RWPE1 (cell line): ENCODE measurements at regions not wholly inside any gene's neighbourhood (a gene's known extent, or its start where the extent isn't known, plus 50 kb on each side); places are given as distances from the start of the nearest gene placed in this dataset.

Source experiments
- CTCF ChIA-PET: fragments of 350-600 bp; sonication (Branson Sonifier 250); formaldehyde crosslinking; extraction: SDS; loops from one replicate; lab custom pipeline; 2021; lab: Yijun Ruan, JAX
- POLR2A ChIA-PET: fragments of 400-600 bp; formaldehyde crosslinking; extraction: SDS; loops from one replicate; lab custom pipeline; 2020; ENCODE audit warnings: antibody characterized with exemption; ENCODE audit not compliant: low non-redundant PET; lab: Yijun Ruan, JAX
- DNase-seq: peaks from one replicate; pipeline ENCODE4 v3.0.0; 2012; ENCODE audit warnings: low spot score
- H3K27ac ChIP-seq: fragments of 450-650 bp; 2 replicates; pipeline ENCODE4 v1.5.1; 2017
- TF ChIP-seq, protein P1 (sequence below): fragments of 450-650 bp; conservative IDR thresholded peaks from 2 replicates; pipeline ENCODE4 v1.5.1; 2017; ENCODE audit warnings: low read depth, mild to moderate bottlenecking

DNA sequence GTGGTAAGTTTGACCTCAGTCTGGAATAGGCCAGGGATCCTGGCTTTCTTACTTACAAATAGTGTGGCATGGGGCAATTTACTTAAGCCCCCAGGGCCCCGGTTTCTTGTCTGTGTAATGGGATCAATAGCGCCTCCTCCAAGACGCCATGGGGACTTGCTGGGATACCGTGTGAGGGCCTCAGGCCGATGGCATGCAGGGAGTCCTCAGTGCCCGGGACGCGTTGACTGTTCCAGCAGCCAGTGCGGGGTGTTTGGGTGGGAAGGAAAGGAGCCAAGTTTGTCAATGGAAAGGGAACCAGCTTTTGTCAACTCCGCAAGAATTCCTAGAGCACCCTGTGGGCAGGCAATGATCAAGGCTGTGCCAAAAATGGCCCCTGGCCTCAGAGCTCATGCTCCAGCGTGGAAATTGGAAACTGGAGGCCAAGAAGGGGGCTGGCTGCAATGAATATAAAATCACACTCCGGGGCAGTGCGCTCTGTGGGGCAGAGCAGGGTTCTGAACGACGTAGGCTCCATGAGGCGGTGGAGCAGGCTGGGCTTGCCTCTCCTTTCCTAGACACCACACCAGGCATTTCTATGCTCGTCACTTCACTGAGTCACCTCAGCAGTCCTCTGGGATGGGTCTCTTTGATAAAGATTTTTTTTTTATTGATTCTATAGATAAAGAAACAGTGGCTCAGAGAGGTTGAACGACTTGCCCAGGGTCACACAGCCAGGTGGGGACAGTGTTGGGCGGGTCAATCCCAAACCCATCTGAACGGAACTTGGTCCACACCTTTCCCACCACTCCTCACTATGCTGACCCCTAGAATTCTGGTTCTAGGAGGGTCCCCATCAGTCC, 56.7 kb upstream of the ASAP2 start:
- DNase-seq, result no peak
- TF ChIP-seq, protein P1, sequence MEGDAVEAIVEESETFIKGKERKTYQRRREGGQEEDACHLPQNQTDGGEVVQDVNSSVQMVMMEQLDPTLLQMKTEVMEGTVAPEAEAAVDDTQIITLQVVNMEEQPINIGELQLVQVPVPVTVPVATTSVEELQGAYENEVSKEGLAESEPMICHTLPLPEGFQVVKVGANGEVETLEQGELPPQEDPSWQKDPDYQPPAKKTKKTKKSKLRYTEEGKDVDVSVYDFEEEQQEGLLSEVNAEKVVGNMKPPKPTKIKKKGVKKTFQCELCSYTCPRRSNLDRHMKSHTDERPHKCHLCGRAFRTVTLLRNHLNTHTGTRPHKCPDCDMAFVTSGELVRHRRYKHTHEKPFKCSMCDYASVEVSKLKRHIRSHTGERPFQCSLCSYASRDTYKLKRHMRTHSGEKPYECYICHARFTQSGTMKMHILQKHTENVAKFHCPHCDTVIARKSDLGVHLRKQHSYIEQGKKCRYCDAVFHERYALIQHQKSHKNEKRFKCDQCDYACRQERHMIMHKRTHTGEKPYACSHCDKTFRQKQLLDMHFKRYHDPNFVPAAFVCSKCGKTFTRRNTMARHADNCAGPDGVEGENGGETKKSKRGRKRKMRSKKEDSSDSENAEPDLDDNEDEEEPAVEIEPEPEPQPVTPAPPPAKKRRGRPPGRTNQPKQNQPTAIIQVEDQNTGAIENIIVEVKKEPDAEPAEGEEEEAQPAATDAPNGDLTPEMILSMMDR, result no peak
- ChIA-PET POLR2A (no interaction called here), CTCF (interaction anchor here (0.5 to 1.0 kb wide), 2 partner anchors 11 to 997 kb away, joined by 5 read pairs; no protein-coding TSS in a partner anchor)
- H3K27ac ChIP-seq, result no peak overlapping the region

DNA sequence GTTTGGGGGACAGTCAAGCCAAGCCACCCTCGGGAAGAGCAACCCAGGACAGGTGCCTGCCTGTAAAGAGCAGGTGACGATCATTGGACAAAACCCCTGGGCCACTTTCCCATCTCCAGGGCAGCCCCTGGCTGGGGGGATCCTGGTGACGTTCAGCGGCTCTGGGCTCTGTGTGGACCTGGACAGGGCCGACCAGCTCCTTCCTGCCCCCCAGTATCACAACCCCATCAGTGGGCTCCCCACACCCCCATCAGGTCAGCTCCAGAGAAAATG, 57.3 kb upstream of the ASAP2 start:
- CTCF ChIA-PET, result interaction anchor here (0.5 to 1.0 kb wide), 2 partner anchors 11 to 997 kb away, joined by 5 read pairs; no protein-coding TSS in a partner anchor
- no peak overlapping the region for H3K27ac ChIP-seq
- TF ChIP-seq, protein P1, result no peak
- POLR2A ChIA-PET, result no interaction called here
- no peak for DNase-seq

DNA sequence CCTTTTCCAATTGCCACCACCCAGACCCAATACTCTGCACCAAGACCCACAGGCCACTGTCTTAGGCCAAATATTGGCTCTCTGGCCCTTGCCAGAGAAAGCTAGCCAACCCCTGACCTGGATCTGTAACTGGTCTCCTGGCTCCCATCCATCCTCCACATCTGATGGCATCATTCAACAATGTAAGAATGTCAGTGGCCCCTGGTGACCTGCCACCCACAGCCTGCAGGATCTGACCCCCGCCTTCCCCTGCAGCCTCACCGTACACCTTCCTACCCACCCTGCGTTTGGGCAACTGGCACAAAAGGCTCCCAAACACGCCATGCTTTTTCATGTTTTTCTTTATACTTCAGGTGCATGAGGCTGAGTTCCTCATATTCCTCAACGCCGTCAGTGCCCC, 60.0 kb upstream of the ASAP2 start:
- no peak overlapping the region for H3K27ac ChIP-seq
- TF ChIP-seq, protein P1, result no peak
- no peak for DNase-seq
- CTCF ChIA-PET, result no interaction called here
- POLR2A ChIA-PET, result no interaction called here

DNA sequence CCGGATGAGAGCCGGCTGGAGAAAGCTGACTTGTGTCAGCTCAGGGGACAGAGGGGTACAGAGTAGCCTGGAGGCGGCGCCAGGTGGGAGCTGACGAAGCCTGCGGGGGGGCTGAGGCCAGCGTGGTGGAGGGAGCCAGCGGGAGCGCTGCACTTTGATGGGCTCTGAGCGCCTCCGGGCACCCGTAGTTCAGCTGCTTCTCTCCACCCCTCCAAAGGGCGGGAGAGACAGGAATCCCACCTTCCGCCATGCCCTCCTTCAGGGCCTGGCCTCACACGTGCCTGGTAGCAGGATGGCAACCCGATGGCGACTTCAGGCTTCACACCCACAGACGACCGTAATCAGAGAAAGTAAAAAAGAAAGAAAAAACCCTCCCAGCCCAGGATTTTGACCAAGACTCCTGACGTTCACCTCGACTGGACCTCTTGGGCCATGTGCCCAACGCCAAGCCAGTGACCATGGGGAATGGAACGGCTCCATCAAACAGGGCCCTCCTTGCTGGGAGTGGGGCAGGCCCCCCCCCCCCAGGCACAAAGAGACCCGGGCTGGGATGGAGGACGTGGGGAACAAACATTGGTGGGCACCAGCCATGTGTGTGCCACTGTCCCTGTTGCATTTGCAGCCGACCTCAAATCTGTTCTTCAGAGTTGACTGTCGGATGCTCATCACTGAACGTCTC, 60.7 kb upstream of the ASAP2 start:
- CTCF ChIA-PET, result interaction anchor here (1.0 kb wide), 1 partner anchor 60 kb away, joined by 3 read pairs; the partner anchor contains the start of gene ASAP2
- POLR2A ChIA-PET, result no interaction called here

DNA sequence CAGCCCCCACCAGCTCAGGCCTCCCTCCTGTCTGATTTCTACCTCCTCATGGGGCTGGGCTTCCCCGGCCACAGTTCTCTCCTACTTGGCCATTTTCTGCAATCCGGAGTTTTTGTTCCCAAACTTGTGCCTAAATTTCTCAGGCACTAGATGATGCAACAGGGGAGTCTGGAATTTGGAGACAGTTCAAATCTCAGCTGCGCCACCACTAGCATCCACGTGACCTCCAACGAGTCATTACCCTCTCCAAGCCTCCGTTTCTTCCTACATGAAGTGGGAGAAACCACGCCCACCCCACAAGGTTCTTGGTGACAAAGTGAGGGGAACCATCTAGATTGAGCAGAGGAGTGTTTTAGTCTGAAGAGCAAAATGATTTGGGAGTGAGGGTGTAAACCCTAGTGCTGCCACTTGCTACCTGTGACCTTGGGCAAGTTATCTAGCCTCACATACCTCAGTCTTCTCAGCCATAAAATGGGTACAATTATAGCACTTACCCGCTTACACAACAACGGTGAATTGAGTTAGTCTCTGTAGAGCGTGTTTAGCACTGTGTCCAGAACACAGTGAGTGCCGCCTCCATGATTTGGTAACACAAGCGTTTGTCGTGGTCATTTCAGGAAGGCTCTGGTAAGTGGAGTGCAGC, 61.4 kb upstream of the ASAP2 start:
- DNase-seq, result no peak
- TF ChIP-seq, protein P1, result no peak
- ChIA-PET CTCF (interaction anchor here (0.6 to 1.0 kb wide), 2 partner anchors 23 to 61 kb away, joined by 3 read pairs; partner anchors contain the start of gene ASAP2), POLR2A (no interaction called here)
- H3K27ac ChIP-seq, result peak overlapping the region; percentile 71

More for the DNA sequence above, 60.7 kb upstream of the ASAP2 start:
- TF ChIP-seq, protein P1, result no peak
- H3K27ac ChIP-seq, result no peak overlapping the region
- DNase-seq, result no peak

DNA sequence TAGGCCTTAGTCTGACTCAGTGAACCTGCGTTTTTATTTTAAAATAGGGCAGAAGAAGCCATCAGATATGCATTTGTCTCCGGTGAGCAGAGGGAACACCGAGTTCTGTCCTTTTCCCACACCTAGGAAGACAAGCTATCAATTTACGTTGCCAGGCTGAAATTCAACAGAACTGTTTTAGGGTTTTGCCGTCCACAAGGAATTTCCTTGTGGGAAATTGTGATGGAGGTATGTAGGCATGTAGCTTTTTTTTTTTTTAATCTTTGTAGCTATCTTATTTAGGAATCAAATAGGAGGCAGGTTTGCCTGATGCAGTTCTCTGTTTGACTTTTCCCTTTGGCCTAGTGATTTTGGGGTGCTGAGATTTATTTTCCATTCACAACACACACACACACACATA, 62.0 kb upstream of the ASAP2 start:
- H3K27ac ChIP-seq, result peak overlapping the region; percentile 71
- ChIA-PET CTCF (interaction anchor here (0.6 to 1.0 kb wide), 2 partner anchors 24 to 62 kb away, joined by 3 read pairs; partner anchors contain the start of gene ASAP2), POLR2A (interaction anchor here (0.6 to 0.7 kb wide), 2 partner anchors 134 to 140 kb away, joined by 4 to 5 read pairs; no protein-coding TSS in a partner anchor)
- TF ChIP-seq, protein P1, result no peak
- DNase-seq, result no peak
